Gastrocnemius medialis (tissue), 4 donors: ENCODE measurements at regions not wholly inside any gene's neighbourhood (a gene's known extent, or its start where the extent isn't known, plus 50 kb on each side); places are given as distances from the start of the nearest gene placed in this dataset.

Experiments
- POLR2A ChIP-seq, 2 donors: fragments of 450-650 bp; IDR thresholded peaks; one replicate each; pipeline ENCODE4 v1.6.1; 2017; ENCODE audit warnings: antibody characterized with exemption in 2 of 2, mild to moderate bottlenecking in 2 of 2, moderate library complexity in 2 of 2
- TF ChIP-seq, protein P1 (sequence below), 5 experiments: fragments of 450-650 bp in 3 of 5; fragments of 200-600 bp in 2 of 5; sonication (generic) in 2 of 5; IDR thresholded peaks in 4 of 5; conservative IDR thresholded peaks in 1 of 5; 1 replicate in 4 of 5; 2 replicates in 1 of 5; pipeline ENCODE4 v1.5.1; 2016 to 2019; ENCODE audit warnings: antibody characterized with exemption in 5 of 5, mild to moderate bottlenecking in 3 of 5, moderate library complexity in 3 of 5

DNA sequence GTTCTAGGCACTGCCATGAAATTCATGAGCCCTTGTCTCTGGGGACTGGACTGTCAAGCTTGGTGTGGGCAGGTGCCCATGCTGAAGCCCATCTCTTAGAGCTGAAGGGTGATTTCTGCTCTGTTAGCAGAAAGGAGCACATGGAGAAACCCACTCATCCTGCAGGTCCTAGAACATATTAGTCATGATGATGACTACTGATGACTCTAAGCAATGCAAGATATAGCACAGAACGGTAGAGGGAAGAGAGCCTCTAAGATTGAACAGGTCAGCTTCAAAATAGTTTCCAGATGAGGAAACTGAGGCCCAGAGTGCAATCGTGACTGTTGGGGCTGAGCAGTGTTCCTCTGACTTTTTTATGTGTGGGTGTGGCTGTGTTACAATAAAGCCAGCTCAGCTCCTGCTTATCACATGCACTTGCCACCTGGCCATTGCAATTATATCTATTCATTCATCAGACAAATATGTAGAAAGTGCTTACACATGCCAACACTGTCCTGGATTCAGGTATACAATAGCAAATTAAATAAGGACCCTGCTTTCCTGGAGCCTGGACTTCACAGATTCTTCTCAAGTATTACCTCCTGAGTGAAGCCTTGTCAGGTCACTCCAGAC, 140.2 kb upstream of the BRINP1 start:
- no peak for TF ChIP-seq POLR2A (IDR thresholded peaks at IDR 0.05)
- TF ChIP-seq, protein P1, sequence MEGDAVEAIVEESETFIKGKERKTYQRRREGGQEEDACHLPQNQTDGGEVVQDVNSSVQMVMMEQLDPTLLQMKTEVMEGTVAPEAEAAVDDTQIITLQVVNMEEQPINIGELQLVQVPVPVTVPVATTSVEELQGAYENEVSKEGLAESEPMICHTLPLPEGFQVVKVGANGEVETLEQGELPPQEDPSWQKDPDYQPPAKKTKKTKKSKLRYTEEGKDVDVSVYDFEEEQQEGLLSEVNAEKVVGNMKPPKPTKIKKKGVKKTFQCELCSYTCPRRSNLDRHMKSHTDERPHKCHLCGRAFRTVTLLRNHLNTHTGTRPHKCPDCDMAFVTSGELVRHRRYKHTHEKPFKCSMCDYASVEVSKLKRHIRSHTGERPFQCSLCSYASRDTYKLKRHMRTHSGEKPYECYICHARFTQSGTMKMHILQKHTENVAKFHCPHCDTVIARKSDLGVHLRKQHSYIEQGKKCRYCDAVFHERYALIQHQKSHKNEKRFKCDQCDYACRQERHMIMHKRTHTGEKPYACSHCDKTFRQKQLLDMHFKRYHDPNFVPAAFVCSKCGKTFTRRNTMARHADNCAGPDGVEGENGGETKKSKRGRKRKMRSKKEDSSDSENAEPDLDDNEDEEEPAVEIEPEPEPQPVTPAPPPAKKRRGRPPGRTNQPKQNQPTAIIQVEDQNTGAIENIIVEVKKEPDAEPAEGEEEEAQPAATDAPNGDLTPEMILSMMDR (IDR thresholded peaks at IDR 0.05 in 4 of 5, conservative IDR thresholded peaks at IDR 0.05 in 1 of 5): no peak
